Urothelium cell line (cell line): ENCODE measurements at regions not wholly inside any gene's neighbourhood (a gene's known extent, or its start where the extent isn't known, plus 50 kb on each side); places are given as distances from the start of the nearest gene placed in this dataset.
"Not testable (repeated sequence)": the region's sequence is repeated elsewhere in the genome, so short reads cannot be mapped to it uniquely, and the experiment has no call there.

ENCODE experiments used
- DNase-seq: peaks from one replicate; pipeline ENCODE4 v3.0.0; 2011; ENCODE audit warnings: low spot score, mixed read lengths
- FAIRE-seq: peaks from 2 replicates; lab custom pipeline; 2011; peaks lifted over from hg19 to GRCh38; lab: Jason Lieb, UNC

- DNase-seq (no peak), FAIRE-seq (no peak)
Measured at GRCh38 chr10:109732254-109732965, 190.9 kb downstream of the XPNPEP1 start.

GRCh38 chr10:109729895-109730294 is 193.4 kb downstream of the XPNPEP1 start:
- not testable (repeated sequence) for FAIRE-seq, DNase-seq

- FAIRE-seq (no peak), DNase-seq (no peak)
Measured at GRCh38 chr10:109727436-109727835, 195.9 kb downstream of the XPNPEP1 start.

- no peak for FAIRE-seq
- no peak for DNase-seq
Measured at GRCh38 chr10:109726473-109726872, 196.8 kb downstream of the XPNPEP1 start.

GRCh38 chr10:109723305-109723704 is 200.0 kb downstream of the XPNPEP1 start:
- DNase-seq = no peak
- no peak for FAIRE-seq

- FAIRE-seq (no peak), DNase-seq (no peak)
Measured at GRCh38 chr10:109721453-109722064, 201.8 kb downstream of the XPNPEP1 start.

DNA sequence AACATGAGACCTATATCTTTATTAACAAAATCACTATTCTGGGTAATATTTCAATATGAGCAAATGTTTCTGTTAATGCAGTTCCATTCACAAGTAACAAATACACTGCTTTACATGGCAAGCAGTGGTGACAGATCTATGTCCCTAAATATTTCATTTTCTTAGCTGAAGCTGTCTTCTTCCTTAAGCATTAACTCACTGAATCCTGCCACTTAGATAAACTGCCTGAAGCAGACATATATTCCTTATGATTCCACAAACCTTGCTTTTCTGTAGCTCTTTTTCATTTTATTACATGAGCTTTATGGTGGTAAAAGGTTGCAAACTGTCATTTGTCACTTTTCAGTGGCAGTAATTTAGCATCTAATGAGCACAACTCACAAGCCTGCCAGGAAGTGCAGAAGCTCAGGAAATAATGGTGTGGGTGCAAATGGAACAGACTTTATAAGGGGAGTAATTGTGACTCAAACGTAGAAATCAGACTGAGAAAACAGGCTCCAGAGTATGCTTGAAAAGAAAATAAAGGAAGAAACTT is 217.2 kb downstream of the XPNPEP1 start:
- DNase-seq (no peak), FAIRE-seq (no peak)

DNA sequence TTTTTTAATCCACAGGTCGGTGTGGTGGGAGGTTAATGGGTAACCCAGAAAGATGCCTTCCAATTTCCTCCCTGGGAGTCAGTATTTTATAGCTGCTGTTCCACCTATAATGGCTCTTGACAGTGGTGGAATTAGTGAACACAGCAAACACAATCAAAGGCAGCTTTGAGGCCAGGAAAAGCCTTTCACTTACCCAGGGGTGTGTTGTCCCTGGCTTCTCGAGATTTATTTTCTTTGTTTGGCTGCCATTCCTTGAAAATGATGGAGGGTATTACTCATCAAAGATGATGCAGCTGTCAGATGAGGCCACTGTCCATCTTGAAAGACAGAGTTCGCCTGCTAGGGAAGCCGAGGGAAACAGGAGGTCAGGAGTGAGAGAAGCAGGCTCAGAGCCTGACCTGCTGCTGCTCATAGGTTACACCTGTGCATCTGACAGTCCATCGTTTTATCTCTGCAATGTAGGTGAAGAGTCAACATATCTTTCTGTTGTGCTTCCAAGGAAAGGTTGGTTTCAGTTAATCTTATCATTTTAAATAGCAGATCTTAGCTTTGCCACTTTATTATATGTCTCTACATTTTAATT is 221.6 kb downstream of the XPNPEP1 start:
- no peak for FAIRE-seq
- peak; percentile 11 for DNase-seq

DNA sequence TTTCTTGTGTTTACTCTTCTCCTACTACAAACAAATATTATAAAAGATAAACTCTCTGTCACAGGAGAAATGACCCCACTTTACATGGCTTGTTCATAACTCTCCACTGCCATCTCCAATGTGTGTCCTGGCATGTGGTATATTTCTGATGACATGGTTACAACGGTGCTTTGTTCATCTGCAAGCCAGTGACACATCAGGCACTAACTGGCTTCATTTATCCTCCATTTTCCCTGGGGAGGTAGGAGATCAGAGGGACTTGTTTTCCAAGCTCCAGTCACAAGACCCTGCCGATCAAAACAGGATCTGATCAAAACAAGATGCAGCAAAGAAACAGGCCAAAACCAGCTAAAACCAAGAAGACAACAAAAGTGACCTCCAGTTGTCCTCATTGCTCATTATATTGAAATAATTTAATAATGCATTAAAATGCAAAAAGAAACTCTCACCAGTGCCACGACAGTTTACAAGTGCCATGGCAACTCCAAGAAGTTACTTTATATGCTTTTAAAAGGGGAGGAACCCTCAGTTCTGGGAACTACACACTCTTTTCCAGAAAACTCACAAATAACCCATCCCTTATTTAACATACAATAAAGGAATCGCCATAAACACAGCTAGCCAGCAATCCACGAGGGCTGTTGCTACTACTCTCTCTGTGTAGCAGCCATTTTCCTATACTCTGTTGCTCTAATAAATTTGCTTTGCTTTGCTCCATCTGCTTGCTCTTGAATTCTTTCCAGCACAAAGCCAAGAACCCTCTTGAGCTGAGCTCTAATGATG is 224.2 kb downstream of the XPNPEP1 start:
- no peak for FAIRE-seq
- no peak for DNase-seq

DNA sequence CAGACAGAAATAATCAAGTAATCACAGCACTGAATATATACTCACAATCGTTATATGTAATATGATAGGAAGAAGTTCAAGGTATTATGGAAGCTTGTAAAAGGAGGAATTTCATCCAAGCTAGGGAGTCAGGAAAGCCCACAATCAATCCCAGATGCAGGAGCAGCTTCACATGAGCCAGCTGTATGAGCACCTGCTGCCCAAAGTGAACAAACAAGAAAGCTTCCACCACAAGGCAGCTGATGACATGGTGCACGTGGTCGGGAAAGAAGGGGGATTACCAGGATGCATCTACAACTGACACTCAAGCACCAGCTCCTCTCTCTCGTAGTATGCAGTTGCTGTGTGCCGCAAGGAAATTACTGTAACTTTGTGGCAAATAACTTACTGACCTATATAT is 225.2 kb downstream of the XPNPEP1 start:
- DNase-seq = no peak
- FAIRE-seq = no peak

- FAIRE-seq = peak; percentile 89
- no peak for DNase-seq
Measured at GRCh38 chr10:109696981-109697775, 226.1 kb downstream of the XPNPEP1 start.

- DNase-seq (no peak), FAIRE-seq (no peak)
Measured at GRCh38 chr10:109696462-109696861, 226.8 kb downstream of the XPNPEP1 start.

DNA sequence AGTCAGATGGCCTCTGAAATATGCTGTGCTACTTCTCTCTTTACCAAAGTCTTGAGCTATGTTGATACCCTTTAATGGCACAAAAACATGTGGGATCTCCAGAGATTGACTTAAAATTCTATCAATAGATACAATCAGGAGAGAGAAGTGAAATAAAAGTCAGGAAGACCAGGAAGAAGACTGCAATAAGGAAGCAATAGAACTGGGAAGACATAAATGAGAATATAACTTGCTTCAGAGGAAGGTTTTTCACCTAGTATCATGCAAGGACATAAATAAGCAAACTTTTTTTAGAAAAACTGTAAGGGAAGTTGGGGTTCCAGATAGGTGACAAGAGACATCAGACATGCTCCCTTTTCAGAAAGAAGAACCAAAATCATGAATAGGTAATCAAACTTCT is 227.3 kb downstream of the XPNPEP1 start:
- DNase-seq (no peak), FAIRE-seq (no peak)

DNA sequence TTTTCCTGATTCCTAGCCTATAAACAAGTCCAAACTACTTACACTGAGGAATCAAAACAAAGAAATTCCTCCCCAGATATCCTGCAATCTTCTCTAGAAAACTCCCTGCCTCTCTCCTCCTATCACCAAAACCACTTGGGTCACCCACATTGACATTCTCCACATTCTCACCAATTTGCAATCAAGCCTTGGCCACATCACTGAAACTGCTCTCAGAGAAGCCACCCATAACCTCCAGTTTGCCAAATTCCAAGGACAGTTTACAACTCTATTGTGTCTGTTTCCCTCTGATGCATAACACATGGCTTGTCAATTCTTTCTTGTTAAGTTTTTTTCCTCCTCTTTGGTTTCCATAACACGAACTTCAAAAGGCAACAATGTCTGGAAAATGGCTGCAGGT is 233.5 kb downstream of the XPNPEP1 start:
- DNase-seq (no peak), FAIRE-seq (no peak)

GRCh38 chr10:109679478-109679877 is 243.8 kb downstream of the XPNPEP1 start:
- FAIRE-seq = no peak
- no peak for DNase-seq

GRCh38 chr10:109678857-109679256 is 244.5 kb downstream of the XPNPEP1 start:
- FAIRE-seq (no peak), DNase-seq (no peak)

DNA sequence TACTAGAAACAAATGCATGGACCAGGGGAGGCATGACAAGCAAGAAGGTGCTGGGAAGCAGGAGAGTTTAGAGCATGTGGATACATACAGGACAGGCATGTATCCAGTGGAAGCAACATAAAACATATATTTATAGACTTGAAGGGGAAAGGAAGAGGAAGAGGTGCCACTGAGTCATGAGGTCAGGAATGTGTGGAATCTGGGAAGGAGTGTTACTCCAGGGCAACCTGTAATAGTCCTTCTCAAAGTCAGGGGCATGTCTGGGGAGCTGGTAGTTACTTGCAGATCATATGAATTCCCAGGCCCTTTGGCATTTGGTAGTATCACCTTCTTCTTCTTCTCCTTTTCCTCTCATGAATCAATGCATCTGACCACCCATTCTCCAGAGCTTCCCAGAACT is 246.6 kb downstream of the XPNPEP1 start:
- FAIRE-seq (no peak), DNase-seq (peak; percentile 72)

DNA sequence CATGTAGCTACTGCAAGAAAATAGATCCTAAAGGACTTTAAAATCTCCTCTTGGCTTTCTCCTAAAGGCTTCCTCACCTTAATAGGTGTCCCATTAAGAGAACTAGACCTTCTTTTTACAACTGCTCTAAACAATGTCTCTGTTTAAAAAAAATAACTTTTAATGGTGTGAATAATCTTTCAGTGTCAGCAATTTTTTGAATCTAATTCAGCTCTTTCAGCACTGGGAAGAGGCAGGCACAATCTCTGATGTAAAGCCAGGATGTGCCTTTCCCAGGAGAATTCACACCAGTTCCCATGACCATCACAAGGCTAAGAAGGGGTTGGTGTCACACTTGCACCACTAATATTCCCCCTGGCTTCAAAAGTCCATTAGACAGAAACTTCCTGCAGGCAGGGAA is 254.6 kb downstream of the XPNPEP1 start:
- DNase-seq = no peak
- no peak for FAIRE-seq

DNA sequence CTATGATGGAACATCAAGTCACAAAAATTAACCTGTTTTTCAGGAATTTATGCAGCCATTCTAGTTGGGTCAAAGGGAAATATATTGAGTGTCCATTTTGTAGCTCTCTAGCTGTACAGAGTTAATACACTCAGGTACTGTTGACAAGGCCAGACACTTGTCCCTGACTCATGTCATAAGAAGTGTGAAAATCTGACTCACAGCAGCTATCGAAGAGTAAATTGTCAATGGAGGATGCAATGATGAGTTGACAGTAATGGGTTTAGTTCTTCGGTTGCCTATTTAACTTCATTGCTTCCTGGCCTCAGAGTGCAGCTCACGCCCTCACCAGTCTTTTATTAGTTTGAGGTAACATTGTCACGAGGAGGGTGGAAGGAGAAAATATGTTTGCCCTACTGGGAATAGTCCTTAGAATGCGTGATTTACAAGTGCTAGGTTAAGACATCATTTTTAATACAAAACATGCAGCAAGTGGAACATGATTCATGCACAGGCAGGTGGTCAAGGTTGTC is 255.1 kb downstream of the XPNPEP1 start:
- FAIRE-seq (no peak), DNase-seq (no peak)

DNA sequence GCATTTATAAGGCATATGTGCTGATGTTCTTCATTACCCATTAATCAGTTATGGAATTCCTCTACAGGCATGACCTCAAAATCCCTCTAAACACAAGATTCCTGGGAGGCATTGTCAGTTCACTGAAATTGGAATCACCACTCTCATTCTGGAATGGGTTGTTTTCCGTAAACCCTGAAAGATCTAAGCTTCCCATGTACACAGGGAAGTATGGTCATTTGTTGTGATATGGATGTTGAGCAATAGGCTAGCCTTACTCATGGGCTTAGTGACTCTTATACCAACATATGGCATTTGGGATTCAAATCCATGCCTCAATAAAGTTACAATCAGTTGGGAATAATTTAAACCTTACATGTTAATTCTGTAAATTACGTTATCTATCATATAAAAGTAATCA is 258.0 kb downstream of the XPNPEP1 start:
- DNase-seq (no peak), FAIRE-seq (no peak)
